Esophagus (tissue), 2 donors: ENCODE measurements at regions not wholly inside any gene's neighbourhood (a gene's known extent, or its start where the extent isn't known, plus 50 kb on each side); places are given as distances from the start of the nearest gene placed in this dataset.

Experiments
- H3K27ac ChIP-seq, 2 donors: one replicate each; pipeline ENCODE4 v1.5.1; 2013; ENCODE audit warnings: low read depth in 2 of 2, mild to moderate bottlenecking in 2 of 2, inconsistent platforms in 1 of 2, low read length in 1 of 2, moderate library complexity in 1 of 2
- H3K27me3 ChIP-seq, 2 donors: one replicate each; pipeline ENCODE4 v1.6.1; 2013; ENCODE audit warnings: low read length in 2 of 2, control low read depth in 1 of 2, mild to moderate bottlenecking in 1 of 2; ENCODE audit not compliant: insufficient read depth in 2 of 2, control insufficient read depth in 1 of 2
- H3K36me3 ChIP-seq, 2 donors: one replicate each; pipeline ENCODE4 v1.6.1; 2013; ENCODE audit warnings: low read length in 1 of 2; ENCODE audit not compliant: control insufficient read depth in 2 of 2, insufficient read depth in 2 of 2
- H3K4me1 ChIP-seq, 2 donors: one replicate each; pipeline ENCODE4 v1.6.1; 2013; ENCODE audit warnings: low read length in 1 of 2; ENCODE audit not compliant: control insufficient read depth in 2 of 2, insufficient read depth in 2 of 2
- H3K4me3 ChIP-seq, 2 donors: one replicate each; pipeline ENCODE4 v1.5.1; 2013; ENCODE audit warnings: low read length in 2 of 2, mild to moderate bottlenecking in 2 of 2, low read depth in 1 of 2, moderate library complexity in 1 of 2
- H3K9me3 ChIP-seq, 2 donors: one replicate each; pipeline ENCODE4 v1.6.1; 2013; ENCODE audit warnings: mild to moderate bottlenecking in 2 of 2, low read depth in 1 of 2, low read length in 1 of 2, moderate library complexity in 1 of 2; ENCODE audit not compliant: control insufficient read depth in 2 of 2, insufficient read depth in 1 of 2
- WGBS, 2 donors: extraction: QIAGEN DNeasy Blood & Tissue Kit; methylation state at CpG; one replicate each; pipeline ENCODE4 v1.1.7; 2013; 5-methylcytosine and 5-hydroxymethylcytosine counted together
- donor health status: healthy with polysubstance abuse.
- donor health status: Bipolar disorder and iron deficiency.

DNA sequence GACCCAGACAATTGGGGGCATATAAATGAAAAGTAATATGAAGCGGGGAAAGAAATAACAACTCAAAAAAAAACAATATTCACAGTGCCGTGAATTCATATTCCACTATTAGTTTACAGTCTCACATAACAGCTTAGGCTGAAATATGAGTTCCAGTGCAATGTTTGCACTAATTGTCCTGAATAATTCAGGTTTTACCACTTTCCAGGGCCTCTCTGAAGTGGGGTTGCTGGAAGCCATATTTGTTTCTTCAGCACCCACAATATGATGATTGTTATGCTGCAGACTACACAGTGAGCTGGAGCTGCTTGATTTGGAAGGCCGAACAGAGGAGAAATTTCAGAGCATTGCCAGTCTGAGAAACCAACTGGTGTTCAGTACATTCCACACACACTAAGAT, 894.5 kb upstream of the ACVR2A start:
- H3K27me3 ChIP-seq = no peaks in the 10 kb centered on the region
- no peak overlapping the region for H3K27ac ChIP-seq
- H3K36me3 ChIP-seq = no peaks in the 10 kb centered on the region
- 85 to 86% methylated on average over 3 of the region's 3 CpGs for WGBS, 2 donors
- no peaks in the 10 kb centered on the region for H3K9me3 ChIP-seq
- no peak overlapping the region for H3K4me3 ChIP-seq
- H3K4me1 ChIP-seq = no peaks in the 10 kb centered on the region

DNA sequence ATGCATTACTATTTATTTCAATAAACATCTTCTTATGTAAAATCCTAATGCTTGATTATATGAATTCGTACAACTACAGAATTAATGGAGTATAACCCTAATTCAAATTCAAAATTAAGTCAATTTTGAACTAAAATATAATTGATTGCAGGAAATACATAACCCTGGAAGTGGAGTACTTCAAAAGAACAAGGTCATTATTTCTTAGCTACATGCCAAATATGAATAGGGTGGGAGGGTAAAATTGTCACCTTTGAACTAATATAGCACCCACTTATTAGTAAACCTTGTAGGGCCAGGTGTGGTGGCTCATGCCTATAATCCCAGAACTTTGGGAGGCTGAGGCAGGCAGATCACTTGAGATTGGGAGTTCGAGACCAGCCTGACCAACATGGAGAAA, 895.4 kb upstream of the ACVR2A start:
- no peaks in the 10 kb centered on the region for H3K36me3 ChIP-seq
- 87 to 91% methylated on average over 2 of the region's 2 CpGs for WGBS, 2 donors
- no peak overlapping the region for H3K4me3 ChIP-seq
- no peaks in the 10 kb centered on the region for H3K27me3 ChIP-seq
- no peak overlapping the region for H3K27ac ChIP-seq
- H3K4me1 ChIP-seq = no peaks in the 10 kb centered on the region
- no peaks in the 10 kb centered on the region for H3K9me3 ChIP-seq

DNA sequence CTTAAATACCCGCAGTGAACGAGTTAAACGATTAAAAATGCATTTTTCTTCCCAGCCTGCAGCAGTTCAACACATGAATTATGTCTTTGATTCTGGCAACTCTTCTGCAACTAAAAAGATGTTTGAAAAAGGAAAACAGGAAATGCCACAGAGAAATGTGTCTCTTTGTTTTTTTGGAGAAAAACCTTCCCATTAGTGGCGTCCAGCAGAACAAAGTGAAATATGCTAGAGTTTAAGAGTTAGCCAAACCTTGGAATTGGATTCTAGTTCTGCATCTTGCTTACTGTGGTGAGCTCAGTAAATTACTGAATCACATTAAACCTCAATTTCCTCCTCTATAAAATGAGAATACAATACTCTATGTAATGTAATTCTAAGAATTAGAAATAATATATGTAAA, 900.2 kb upstream of the ACVR2A start:
- Histone ChIP-seq H3K4me1 (no peaks in the 10 kb centered on the region), H3K27me3 (no peaks in the 10 kb centered on the region), H3K27ac (no peak overlapping the region), H3K9me3 (no peaks in the 10 kb centered on the region), H3K4me3 (no peak overlapping the region), H3K36me3 (no peaks in the 10 kb centered on the region)
- WGBS, 2 donors = 57 to 69% methylated on average over 4 of the region's 4 CpGs

DNA sequence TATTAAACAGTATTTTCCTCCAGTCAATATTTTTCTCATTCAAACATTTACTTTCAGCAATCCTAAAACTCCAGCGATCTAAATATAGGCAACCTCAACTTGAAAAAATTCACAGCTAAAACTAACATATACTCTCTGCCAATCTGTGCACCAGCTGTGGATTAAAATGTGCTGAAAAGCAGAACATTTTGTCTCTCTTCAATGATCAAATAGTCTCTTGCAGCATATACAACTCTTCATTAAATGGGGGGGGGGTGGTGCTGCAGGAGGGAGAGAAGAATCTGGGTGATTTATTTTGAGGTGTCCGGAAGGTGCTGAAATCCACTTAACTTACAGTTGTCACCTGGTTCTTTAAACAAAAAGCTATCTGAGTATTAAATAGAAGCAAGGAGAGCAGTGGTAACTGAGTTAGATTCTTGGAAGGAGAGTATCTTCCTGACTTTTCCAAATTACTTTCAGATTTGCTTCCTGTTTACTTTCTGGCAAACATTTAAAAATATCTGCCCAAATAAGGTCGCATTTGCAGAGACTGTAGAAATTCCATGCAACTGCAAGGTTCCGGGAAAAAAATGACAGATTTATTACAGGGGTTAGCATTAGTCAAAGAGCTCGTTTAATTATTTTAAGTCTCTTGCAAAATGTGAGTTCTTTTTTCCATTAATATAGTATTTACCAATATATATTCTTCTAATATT, 904.7 kb upstream of the ACVR2A start:
- Histone ChIP-seq H3K36me3 (no peaks in the 10 kb centered on the region), H3K4me1 (no peaks in the 10 kb centered on the region), H3K27ac (no peak overlapping the region), H3K4me3 (no peak overlapping the region), H3K27me3 (no peaks in the 10 kb centered on the region), H3K9me3 (no peaks in the 10 kb centered on the region)
- WGBS, 2 donors = 40 to 43% methylated on average over 5 of the region's 5 CpGs

DNA sequence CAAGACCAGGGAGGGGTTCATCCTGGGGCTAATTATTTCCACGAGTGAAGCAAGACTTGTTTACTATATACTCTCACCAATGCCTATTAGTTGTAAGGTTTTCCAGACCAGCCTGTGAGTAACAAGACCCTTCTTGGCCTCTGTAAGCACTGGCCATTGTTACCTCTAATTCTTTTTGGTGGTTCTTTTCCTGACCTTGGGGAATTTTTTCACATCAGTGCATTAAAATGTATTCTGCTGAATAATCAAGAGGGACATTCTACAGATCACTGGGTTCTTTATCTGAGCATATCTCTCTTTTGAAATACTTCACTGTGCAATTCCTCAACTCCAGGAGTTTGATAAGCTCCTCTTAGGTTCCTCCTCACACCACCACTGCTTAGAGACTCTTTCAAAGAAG, 909.9 kb upstream of the ACVR2A start:
- H3K4me1 ChIP-seq = no peaks in the 10 kb centered on the region
- H3K9me3 ChIP-seq = no peaks in the 10 kb centered on the region
- H3K27ac ChIP-seq = no peak overlapping the region
- H3K36me3 ChIP-seq = no peaks in the 10 kb centered on the region
- no peak overlapping the region for H3K4me3 ChIP-seq
- 54 to 70% methylated on average over 1 of the region's 1 CpG for WGBS, 2 donors
- H3K27me3 ChIP-seq = no peaks in the 10 kb centered on the region

DNA sequence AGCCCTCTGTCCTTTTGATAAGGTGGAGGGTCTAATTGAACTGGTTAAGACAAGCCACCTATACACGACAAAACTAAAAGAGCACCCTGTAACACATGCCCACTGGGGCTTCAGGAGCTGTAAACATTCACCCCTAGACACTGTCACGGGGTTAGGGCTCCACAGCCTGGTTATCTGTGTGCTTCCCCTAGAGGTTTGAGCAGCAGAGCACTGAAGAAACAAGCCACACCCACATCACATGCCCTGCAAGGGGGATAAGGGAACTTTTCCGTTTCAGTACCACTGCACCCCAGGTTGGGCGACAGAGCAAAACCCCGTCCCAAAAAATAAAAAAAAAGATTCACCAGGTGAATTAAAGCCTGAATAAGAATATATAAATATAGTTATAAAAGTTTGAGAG, 913.7 kb upstream of the ACVR2A start:
- H3K27me3 ChIP-seq = no peaks in the 10 kb centered on the region
- H3K4me3 ChIP-seq = no peak overlapping the region
- H3K27ac ChIP-seq = no peak overlapping the region
- whole genome bisulfite sequencing, 2 donors = 82 to 87% methylated on average over 5 of the region's 5 CpGs
- H3K36me3 ChIP-seq = no peaks in the 10 kb centered on the region
- H3K4me1 ChIP-seq = no peaks in the 10 kb centered on the region
- no peaks in the 10 kb centered on the region for H3K9me3 ChIP-seq

DNA sequence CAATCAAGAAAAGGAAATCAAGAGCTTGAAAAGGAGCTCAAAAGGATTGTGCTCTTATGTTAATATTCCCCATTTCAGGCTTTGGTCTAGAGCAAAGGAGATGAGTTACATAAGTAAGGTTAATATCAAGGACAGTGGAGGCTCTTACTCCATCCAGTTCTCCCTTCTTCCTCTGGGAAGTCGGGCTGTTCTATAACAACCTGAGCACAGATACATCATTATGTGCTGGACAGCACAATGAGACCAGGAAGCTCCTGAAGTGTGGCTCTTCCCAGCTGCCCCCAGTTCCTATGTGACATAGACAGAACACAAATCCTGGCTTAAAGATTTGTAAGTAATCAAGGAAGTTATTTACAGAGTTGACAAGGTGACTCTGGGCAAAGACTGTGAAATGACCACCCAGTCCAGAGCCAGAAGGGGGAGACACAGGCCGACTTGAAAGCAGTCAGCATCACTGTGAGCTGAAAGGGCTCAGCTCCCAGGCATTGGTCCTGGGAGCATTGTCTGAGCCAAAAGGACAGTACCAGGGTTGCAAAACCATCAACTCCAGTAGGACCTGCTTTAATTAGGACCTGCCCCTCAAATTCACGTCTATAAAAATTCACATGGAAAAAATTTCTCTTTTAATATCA, 917.6 kb upstream of the ACVR2A start:
- no peak overlapping the region for H3K4me3 ChIP-seq
- no peaks in the 10 kb centered on the region for H3K27me3 ChIP-seq

DNA sequence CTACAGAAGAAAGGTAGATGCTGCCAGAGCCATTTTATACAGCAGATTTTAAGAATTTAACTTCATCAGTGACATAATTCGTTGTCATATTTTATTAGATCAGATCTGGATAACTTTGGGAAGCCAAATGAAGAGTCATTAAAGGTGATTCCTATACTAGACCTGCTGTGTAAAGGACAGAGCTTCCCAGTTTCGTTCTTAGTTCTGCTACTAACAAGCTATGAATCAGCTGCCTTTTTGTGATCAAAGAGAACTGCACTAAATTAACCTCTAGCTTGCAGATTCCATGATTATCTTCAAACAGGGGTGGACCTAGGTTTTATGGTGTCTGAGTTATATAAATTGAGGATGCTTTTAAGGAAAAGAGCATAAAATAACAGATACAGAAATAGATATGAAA, 926.5 kb upstream of the ACVR2A start:
- no peaks in the 10 kb centered on the region for H3K27me3 ChIP-seq
- no peaks in the 10 kb centered on the region for H3K9me3 ChIP-seq
- no peak overlapping the region for H3K27ac ChIP-seq
- H3K4me3 ChIP-seq = no peak overlapping the region
- no peaks in the 10 kb centered on the region for H3K36me3 ChIP-seq
- 57 to 63% methylated on average over 2 of the region's 2 CpGs for WGBS, 2 donors
- H3K4me1 ChIP-seq = no peaks in the 10 kb centered on the region

More for the DNA sequence above, 917.6 kb upstream of the ACVR2A start:
- no peaks in the 10 kb centered on the region for H3K4me1 ChIP-seq
- no peaks in the 10 kb centered on the region for H3K9me3 ChIP-seq
- H3K27ac ChIP-seq = no peak overlapping the region
- H3K36me3 ChIP-seq = no peaks in the 10 kb centered on the region
- WGBS, 2 donors = 27 to 44% methylated on average over 3 of the region's 3 CpGs

DNA sequence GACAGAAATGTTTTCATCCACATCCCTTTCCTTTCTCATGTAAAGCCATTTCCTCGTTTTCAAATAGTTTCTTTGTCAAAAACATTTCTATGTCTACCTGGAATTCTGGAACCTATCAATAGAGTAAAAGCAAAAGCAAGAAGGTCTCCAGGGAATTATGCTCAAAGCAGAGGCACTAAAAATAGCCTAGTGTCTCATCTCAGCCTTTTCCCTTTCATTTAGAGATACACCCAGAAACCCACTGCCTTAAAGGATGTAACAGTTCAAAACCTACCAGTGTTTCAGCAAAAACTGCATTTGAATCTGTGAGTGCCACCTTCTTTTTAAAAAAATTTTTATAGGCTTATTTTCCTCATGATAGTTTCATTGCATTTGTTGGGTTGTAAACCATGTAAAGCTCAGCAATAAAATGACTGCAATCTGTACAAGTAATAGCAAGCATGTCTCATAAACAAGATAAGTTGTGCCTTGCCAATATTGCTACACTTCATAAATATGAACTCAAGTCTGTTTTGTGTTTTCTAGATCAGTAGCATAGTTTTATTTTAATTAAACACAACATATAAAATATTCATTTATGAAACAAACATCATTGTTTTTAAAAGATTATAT, 927.3 kb upstream of the ACVR2A start:
- H3K36me3 ChIP-seq = no peaks in the 10 kb centered on the region
- no peaks in the 10 kb centered on the region for H3K27me3 ChIP-seq
- no peak overlapping the region for H3K4me3 ChIP-seq
- H3K4me1 ChIP-seq = no peaks in the 10 kb centered on the region
- H3K27ac ChIP-seq = no peak overlapping the region
- WGBS, 2 donors = 27 to 32% methylated on average over 1 of the region's 1 CpG
- H3K9me3 ChIP-seq = no peaks in the 10 kb centered on the region

DNA sequence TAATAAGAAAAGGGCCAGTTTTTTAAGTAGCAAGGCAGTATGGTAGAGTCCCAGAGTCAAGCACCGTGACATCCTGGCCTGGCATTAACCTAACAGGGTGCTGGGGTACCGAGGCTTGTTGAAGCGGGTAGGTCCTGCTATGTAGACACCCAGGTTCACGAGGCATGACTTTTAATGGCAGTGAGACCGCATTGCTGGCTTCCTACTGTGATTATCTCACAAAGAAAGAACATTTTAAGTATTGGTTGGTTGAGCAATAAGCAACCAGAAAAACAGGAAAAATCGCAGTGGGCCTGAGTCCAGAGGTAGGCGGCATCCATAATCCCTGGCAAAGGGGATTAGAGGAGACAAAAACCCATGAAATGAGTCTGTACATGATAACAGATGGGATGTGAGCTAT, 927.9 kb upstream of the ACVR2A start:
- H3K4me1 ChIP-seq = no peaks in the 10 kb centered on the region
- no peaks in the 10 kb centered on the region for H3K27me3 ChIP-seq
- no peak overlapping the region for H3K4me3 ChIP-seq
- H3K27ac ChIP-seq = peak overlapping the region in 1 of 2 donors; percentile 52
- WGBS, 2 donors = 48 to 69% methylated on average over 7 of the region's 7 CpGs
- H3K9me3 ChIP-seq = no peaks in the 10 kb centered on the region
- H3K36me3 ChIP-seq = no peaks in the 10 kb centered on the region
